ENCODE measurements at regions not wholly inside any gene's neighbourhood (a gene's known extent, or its start where the extent isn't known, plus 50 kb on each side); places are given as distances from the start of the nearest gene placed in this dataset.
"Not testable (repeated sequence)": the region's sequence is repeated elsewhere in the genome, so short reads cannot be mapped to it uniquely, and the experiment has no call there.

- no peak for DNase-seq (ENCODE audit: low read depth, low spot score)
- no peak overlapping the region for H3K4me3 ChIP-seq (ENCODE audit: low read length)
Measured at GRCh38 chr15:25065876-25066275, 111.1 kb downstream of the SNRPN start.

- DNase-seq (ENCODE audit: low read depth, low spot score) = no peak
- H3K4me3 ChIP-seq (ENCODE audit: low read length) = no peak overlapping the region
Measured at GRCh38 chr15:25066708-25067107, 111.9 kb downstream of the SNRPN start.

GRCh38 chr15:25067725-25068309 lies 113.0 kb downstream of the SNRPN start:
- DNase-seq (ENCODE audit: low read depth, low spot score) = no peak
- no peak overlapping the region for H3K4me3 ChIP-seq (ENCODE audit: low read length)

GRCh38 chr15:25068696-25069095 lies 113.9 kb downstream of the SNRPN start:
- DNase-seq (ENCODE audit: low read depth, low spot score) = no peak
- H3K4me3 ChIP-seq (ENCODE audit: low read length) = no peak overlapping the region

- DNase-seq (ENCODE audit: low read depth, low spot score) = no peak
- H3K4me3 ChIP-seq (ENCODE audit: low read length) = no peak overlapping the region
Measured at GRCh38 chr15:25070353-25070963, 115.7 kb downstream of the SNRPN start.

GRCh38 chr15:25072857-25073476 lies 118.2 kb downstream of the SNRPN start:
- no peak overlapping the region for H3K4me3 ChIP-seq (ENCODE audit: low read length)

GRCh38 chr15:25087137-25087536 lies 132.3 kb downstream of the SNRPN start:
- DNase-seq (ENCODE audit: low read depth, low spot score) = no peak
- H3K4me3 ChIP-seq (ENCODE audit: low read length) = no peak overlapping the region

More at GRCh38 chr15:25072857-25073476, 118.2 kb downstream of the SNRPN start:
- no peak for DNase-seq (ENCODE audit: low read depth, low spot score)

- DNase-seq (ENCODE audit: low read depth, low spot score) = no peak
Measured at GRCh38 chr15:25088261-25088790, 133.5 kb downstream of the SNRPN start.

GRCh38 chr15:25089577-25089976 lies 134.8 kb downstream of the SNRPN start:
- DNase-seq (ENCODE audit: low read depth, low spot score) = no peak
- H3K4me3 ChIP-seq (ENCODE audit: low read length) = no peak overlapping the region

More at GRCh38 chr15:25088261-25088790, 133.5 kb downstream of the SNRPN start:
- H3K4me3 ChIP-seq (ENCODE audit: low read length) = no peak overlapping the region

- no peak overlapping the region for H3K4me3 ChIP-seq (ENCODE audit: low read length)
- no peak for DNase-seq (ENCODE audit: low read depth, low spot score)
Measured at GRCh38 chr15:25090073-25090733, 135.4 kb downstream of the SNRPN start.

GRCh38 chr15:25091421-25092158 lies 136.8 kb downstream of the SNRPN start:
- DNase-seq (ENCODE audit: low read depth, low spot score) = no peak
- no peak overlapping the region for H3K4me3 ChIP-seq (ENCODE audit: low read length)

GRCh38 chr15:25092661-25093060 lies 137.9 kb downstream of the SNRPN start:
- no peak for DNase-seq (ENCODE audit: low read depth, low spot score)
- no peak overlapping the region for H3K4me3 ChIP-seq (ENCODE audit: low read length)

GRCh38 chr15:25093455-25094029 lies 138.8 kb downstream of the SNRPN start:
- H3K4me3 ChIP-seq (ENCODE audit: low read length) = no peak overlapping the region
- no peak for DNase-seq (ENCODE audit: low read depth, low spot score)

- DNase-seq (ENCODE audit: low read depth, low spot score) = no peak
- no peak overlapping the region for H3K4me3 ChIP-seq (ENCODE audit: low read length)
Measured at GRCh38 chr15:25094066-25094465, 139.3 kb downstream of the SNRPN start.

GRCh38 chr15:25094519-25094918 lies 139.7 kb downstream of the SNRPN start:
- no peak overlapping the region for H3K4me3 ChIP-seq (ENCODE audit: low read length)
- DNase-seq (ENCODE audit: low read depth, low spot score) = no peak

- DNase-seq (ENCODE audit: low read depth, low spot score) = no peak
- no peak overlapping the region for H3K4me3 ChIP-seq (ENCODE audit: low read length)
Measured at GRCh38 chr15:25095179-25095578, 140.4 kb downstream of the SNRPN start.

GRCh38 chr15:25099966-25100365 lies 145.2 kb downstream of the SNRPN start:
- not testable (repeated sequence) for H3K4me3 ChIP-seq (ENCODE audit: low read length)

GRCh38 chr15:25106209-25106608 lies 151.4 kb downstream of the SNRPN start:
- H3K4me3 ChIP-seq (ENCODE audit: low read length) = no peak overlapping the region
- DNase-seq (ENCODE audit: low read depth, low spot score) = no peak

More at GRCh38 chr15:25099966-25100365, 145.2 kb downstream of the SNRPN start:
- DNase-seq (ENCODE audit: low read depth, low spot score) = not testable (repeated sequence)

- DNase-seq (ENCODE audit: low read depth, low spot score) = no peak
- no peak overlapping the region for H3K4me3 ChIP-seq (ENCODE audit: low read length)
Measured at GRCh38 chr15:25133804-25134203, 179.0 kb downstream of the SNRPN start.

All from Jurkat, Clone E6-1 (cell line).